ENCODE measurements at regions not wholly inside any gene's neighbourhood (a gene's known extent, or its start where the extent isn't known, plus 50 kb on each side); places are given as distances from the start of the nearest gene placed in this dataset.
"Not testable (repeated sequence)": the region's sequence is repeated elsewhere in the genome, so short reads cannot be mapped to it uniquely, and the experiment has no call there.

DNA sequence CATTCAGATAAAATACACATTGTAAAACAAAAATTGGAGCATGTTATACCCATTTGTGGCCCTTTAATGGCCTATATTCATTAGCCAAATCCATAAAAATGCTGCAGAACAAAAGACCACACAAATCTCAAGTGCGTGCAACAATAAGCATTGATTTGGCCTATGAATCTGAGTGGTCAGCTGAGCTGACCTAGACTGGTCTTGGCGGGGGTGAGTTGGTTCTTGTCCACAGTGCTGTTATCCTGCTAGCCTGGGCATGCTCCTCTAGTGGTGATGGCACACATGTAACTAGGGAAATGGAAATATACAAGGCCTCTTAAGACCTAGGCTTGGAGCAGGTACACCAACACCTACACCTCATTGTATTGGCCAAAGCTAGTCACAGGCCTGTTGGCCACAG, 122.2 kb upstream of the TBCA start:
- Mint-ChIP-seq H3K36me3 (no peaks in the 10 kb centered on the region), H3K4me3 (no peak overlapping the region), H3K4me1 (ENCODE audit: unreplicated experiment) (no peaks in the 10 kb centered on the region), H3K27ac (no peak overlapping the region), H3K9me3 (no peaks in the 10 kb centered on the region), H3K27me3 (peaks cover 3% of the 10 kb centered on the region)
- TF ChIP-seq, protein P1, sequence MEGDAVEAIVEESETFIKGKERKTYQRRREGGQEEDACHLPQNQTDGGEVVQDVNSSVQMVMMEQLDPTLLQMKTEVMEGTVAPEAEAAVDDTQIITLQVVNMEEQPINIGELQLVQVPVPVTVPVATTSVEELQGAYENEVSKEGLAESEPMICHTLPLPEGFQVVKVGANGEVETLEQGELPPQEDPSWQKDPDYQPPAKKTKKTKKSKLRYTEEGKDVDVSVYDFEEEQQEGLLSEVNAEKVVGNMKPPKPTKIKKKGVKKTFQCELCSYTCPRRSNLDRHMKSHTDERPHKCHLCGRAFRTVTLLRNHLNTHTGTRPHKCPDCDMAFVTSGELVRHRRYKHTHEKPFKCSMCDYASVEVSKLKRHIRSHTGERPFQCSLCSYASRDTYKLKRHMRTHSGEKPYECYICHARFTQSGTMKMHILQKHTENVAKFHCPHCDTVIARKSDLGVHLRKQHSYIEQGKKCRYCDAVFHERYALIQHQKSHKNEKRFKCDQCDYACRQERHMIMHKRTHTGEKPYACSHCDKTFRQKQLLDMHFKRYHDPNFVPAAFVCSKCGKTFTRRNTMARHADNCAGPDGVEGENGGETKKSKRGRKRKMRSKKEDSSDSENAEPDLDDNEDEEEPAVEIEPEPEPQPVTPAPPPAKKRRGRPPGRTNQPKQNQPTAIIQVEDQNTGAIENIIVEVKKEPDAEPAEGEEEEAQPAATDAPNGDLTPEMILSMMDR (conservative IDR thresholded peaks at IDR 0.05), result no peak
- no peak for DNase-seq (ENCODE audit: extremely low spot score, unreplicated experiment)

GRCh38 chr5:77896338-77896737, 120.2 kb upstream of the TBCA start:
- H3K4me1 Mint-ChIP-seq (ENCODE audit: unreplicated experiment), result no peaks in the 10 kb centered on the region
- TF ChIP-seq, protein P1 (conservative IDR thresholded peaks at IDR 0.05), result no peak
- H3K9me3 Mint-ChIP-seq, result no peaks in the 10 kb centered on the region
- no peak overlapping the region for H3K27ac Mint-ChIP-seq
- H3K4me3 Mint-ChIP-seq, result no peak overlapping the region
- no peaks in the 10 kb centered on the region for H3K36me3 Mint-ChIP-seq
- DNase-seq (ENCODE audit: extremely low spot score, unreplicated experiment), result no peak
- H3K27me3 Mint-ChIP-seq, result peaks cover 11% of the 10 kb centered on the region

DNA sequence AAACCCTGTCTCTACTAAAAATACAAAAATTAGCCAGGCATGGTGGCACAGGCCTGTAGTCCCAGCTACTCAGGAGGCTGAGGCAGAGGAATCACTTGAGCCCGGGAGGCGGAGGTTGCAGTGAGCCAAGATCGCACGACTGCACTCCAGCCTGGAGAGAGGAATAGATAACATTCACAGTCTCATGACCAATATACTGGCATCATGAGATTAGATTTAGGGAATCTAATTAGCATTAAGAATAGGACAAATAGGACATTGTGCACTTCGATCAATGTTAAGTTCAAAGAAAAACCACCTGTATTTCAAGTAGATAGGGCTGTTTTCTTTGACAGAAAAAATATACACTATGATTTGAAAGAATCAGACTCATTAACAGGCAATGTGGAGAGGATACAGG, 118.0 kb upstream of the TBCA start:
- not testable (repeated sequence) for H3K27ac Mint-ChIP-seq; H3K4me1 Mint-ChIP-seq (ENCODE audit: unreplicated experiment); DNase-seq (ENCODE audit: extremely low spot score, unreplicated experiment); H3K36me3 Mint-ChIP-seq; H3K9me3 Mint-ChIP-seq; H3K4me3 Mint-ChIP-seq
- H3K27me3 Mint-ChIP-seq, result peaks cover 13% of the 10 kb centered on the region

GRCh38 chr5:77893225-77893860, 117.2 kb upstream of the TBCA start:
- TF ChIP-seq, protein P1 (conservative IDR thresholded peaks at IDR 0.05), result no peak
- no peak for DNase-seq (ENCODE audit: extremely low spot score, unreplicated experiment)
- H3K27ac Mint-ChIP-seq, result no peak overlapping the region
- no peak overlapping the region for H3K4me3 Mint-ChIP-seq
- no peaks in the 10 kb centered on the region for H3K36me3 Mint-ChIP-seq
- peaks cover 17% of the 10 kb centered on the region for H3K27me3 Mint-ChIP-seq
- no peaks in the 10 kb centered on the region for H3K4me1 Mint-ChIP-seq (ENCODE audit: unreplicated experiment)
- H3K9me3 Mint-ChIP-seq, result no peaks in the 10 kb centered on the region

- H3K4me3 Mint-ChIP-seq, result no peak overlapping the region
- H3K9me3 Mint-ChIP-seq, result no peaks in the 10 kb centered on the region
- DNase-seq (ENCODE audit: extremely low spot score, unreplicated experiment), result no peak
- no peaks in the 10 kb centered on the region for H3K4me1 Mint-ChIP-seq (ENCODE audit: unreplicated experiment)
- no peaks in the 10 kb centered on the region for H3K36me3 Mint-ChIP-seq
- TF ChIP-seq, protein P1 (conservative IDR thresholded peaks at IDR 0.05), result no peak
- peaks cover 21% of the 10 kb centered on the region for H3K27me3 Mint-ChIP-seq
- no peak overlapping the region for H3K27ac Mint-ChIP-seq
Measured at GRCh38 chr5:77892061-77893010, 116.2 kb upstream of the TBCA start.

GRCh38 chr5:77885519-77885918, 109.4 kb upstream of the TBCA start:
- H3K4me1 Mint-ChIP-seq (ENCODE audit: unreplicated experiment), result no peaks in the 10 kb centered on the region
- no peak overlapping the region for H3K4me3 Mint-ChIP-seq
- H3K27me3 Mint-ChIP-seq, result peaks cover 47% of the 10 kb centered on the region
- H3K9me3 Mint-ChIP-seq, result no peaks in the 10 kb centered on the region
- H3K36me3 Mint-ChIP-seq, result no peaks in the 10 kb centered on the region
- no peak for DNase-seq (ENCODE audit: extremely low spot score, unreplicated experiment)
- TF ChIP-seq, protein P1 (conservative IDR thresholded peaks at IDR 0.05), result no peak
- H3K27ac Mint-ChIP-seq, result no peak overlapping the region
